Smooth muscle cell of the brain vasculature (primary cell): ENCODE measurements at regions not wholly inside any gene's neighbourhood (a gene's known extent, or its start where the extent isn't known, plus 50 kb on each side); places are given as distances from the start of the nearest gene placed in this dataset.

Experiments used
- DNase-seq: peaks from one replicate; pipeline ENCODE4 v3.0.0-alpha.2; 2012; ENCODE audit warnings: low read depth, low spot score

GRCh38 chr10:128525444-128525843, 399.2 kb upstream of the MKI67 start:
- DNase-seq: no peak

GRCh38 chr10:128525936-128526335, 399.7 kb upstream of the MKI67 start:
- DNase-seq: no peak

GRCh38 chr10:128526791-128527375, 400.7 kb upstream of the MKI67 start:
- no peak for DNase-seq

- no peak for DNase-seq
These were observed 401.5 kb upstream of the MKI67 start for GRCh38 chr10:128527711-128528110.

GRCh38 chr10:128528167-128528566, 401.9 kb upstream of the MKI67 start:
- no peak for DNase-seq

- DNase-seq: no peak
These were observed 402.6 kb upstream of the MKI67 start for GRCh38 chr10:128528781-128529180.

GRCh38 chr10:128529225-128529624, 403.0 kb upstream of the MKI67 start:
- no peak for DNase-seq

- no peak for DNase-seq
These were observed 404.1 kb upstream of the MKI67 start for GRCh38 chr10:128530301-128530700.

GRCh38 chr10:128530946-128531345, 404.7 kb upstream of the MKI67 start:
- no peak for DNase-seq

- no peak for DNase-seq
These were observed 408.5 kb upstream of the MKI67 start for GRCh38 chr10:128534686-128535085.

GRCh38 chr10:128536259-128536658, 410.0 kb upstream of the MKI67 start:
- DNase-seq: no peak

- no peak for DNase-seq
These were observed 411.7 kb upstream of the MKI67 start for GRCh38 chr10:128537834-128538330.

GRCh38 chr10:128538671-128539070, 412.4 kb upstream of the MKI67 start:
- no peak for DNase-seq

GRCh38 chr10:128539510-128540127, 413.4 kb upstream of the MKI67 start:
- DNase-seq: no peak

- no peak for DNase-seq
These were observed 414.0 kb upstream of the MKI67 start for GRCh38 chr10:128540128-128540762.

- no peak for DNase-seq
These were observed 414.8 kb upstream of the MKI67 start for GRCh38 chr10:128540781-128541761.

GRCh38 chr10:128541926-128542475, 415.8 kb upstream of the MKI67 start:
- no peak for DNase-seq

- no peak for DNase-seq
These were observed 416.4 kb upstream of the MKI67 start for GRCh38 chr10:128542659-128543058.

GRCh38 chr10:128543151-128543550, 416.9 kb upstream of the MKI67 start:
- no peak for DNase-seq

GRCh38 chr10:128545216-128545615, 419.0 kb upstream of the MKI67 start:
- DNase-seq: no peak

GRCh38 chr10:128546651-128547165, 420.5 kb upstream of the MKI67 start:
- no peak for DNase-seq
